ENCODE measurements at regions not wholly inside any gene's neighbourhood (a gene's known extent, or its start where the extent isn't known, plus 50 kb on each side); places are given as distances from the start of the nearest gene placed in this dataset.

GRCh38 chr4:187178587-187178986 lies 454.9 kb upstream of the FAT1 start:
- Mint-ChIP-seq H3K36me3 (ENCODE audit: low read depth) (no peaks in the 10 kb centered on the region), H3K4me3 (ENCODE audit: low read depth) (no peak overlapping the region), H3K27me3 (ENCODE audit: low read depth) (no peaks in the 10 kb centered on the region), H3K27ac (no peak overlapping the region), H3K4me1 (ENCODE audit: low read depth) (no peaks in the 10 kb centered on the region), H3K9me3 (peaks cover 20% of the 10 kb centered on the region)
- intact Hi-C loops (cut with micrococcal nuclease): no loop called here
- no peak for DNase-seq (ENCODE audit: low spot score)

- Mint-ChIP-seq H3K9me3 (peaks cover 13% of the 10 kb centered on the region), H3K27ac (no peak overlapping the region)
- intact Hi-C loops (cut with micrococcal nuclease): no loop called here
These were observed 455.7 kb upstream of the FAT1 start for GRCh38 chr4:187179086-187180058.

GRCh38 chr4:187181054-187181453 lies 457.4 kb upstream of the FAT1 start:
- Mint-ChIP-seq H3K36me3 (ENCODE audit: low read depth) (no peaks in the 10 kb centered on the region), H3K4me3 (ENCODE audit: low read depth) (no peak overlapping the region), H3K4me1 (ENCODE audit: low read depth) (no peaks in the 10 kb centered on the region), H3K27ac (no peak overlapping the region), H3K27me3 (ENCODE audit: low read depth) (no peaks in the 10 kb centered on the region), H3K9me3 (peaks cover 10% of the 10 kb centered on the region)
- intact Hi-C loops (cut with micrococcal nuclease): no loop called here
- DNase-seq (ENCODE audit: low spot score): no peak

More at GRCh38 chr4:187179086-187180058, 455.7 kb upstream of the FAT1 start:
- Mint-ChIP-seq H3K36me3 (ENCODE audit: low read depth) (no peaks in the 10 kb centered on the region), H3K27me3 (ENCODE audit: low read depth) (no peaks in the 10 kb centered on the region), H3K4me3 (ENCODE audit: low read depth) (no peak overlapping the region), H3K4me1 (ENCODE audit: low read depth) (no peaks in the 10 kb centered on the region)
- no peak for DNase-seq (ENCODE audit: low spot score)

- intact Hi-C loops (cut with micrococcal nuclease): no loop called here
- H3K9me3 Mint-ChIP-seq: peaks cover 20% of the 10 kb centered on the region
- no peak for DNase-seq (ENCODE audit: low spot score)
- H3K36me3 Mint-ChIP-seq (ENCODE audit: low read depth): no peaks in the 10 kb centered on the region
- H3K27me3 Mint-ChIP-seq (ENCODE audit: low read depth): no peaks in the 10 kb centered on the region
- H3K4me1 Mint-ChIP-seq (ENCODE audit: low read depth): no peaks in the 10 kb centered on the region
- no peak overlapping the region for H3K4me3 Mint-ChIP-seq (ENCODE audit: low read depth)
- H3K27ac Mint-ChIP-seq: no peak overlapping the region
These were observed 459.7 kb upstream of the FAT1 start for GRCh38 chr4:187183346-187183745.

- no peak for DNase-seq (ENCODE audit: low spot score)
- no peak overlapping the region for H3K27ac Mint-ChIP-seq
- intact Hi-C loops (cut with micrococcal nuclease): no loop called here
- no peaks in the 10 kb centered on the region for H3K36me3 Mint-ChIP-seq (ENCODE audit: low read depth)
- no peaks in the 10 kb centered on the region for H3K27me3 Mint-ChIP-seq (ENCODE audit: low read depth)
- no peaks in the 10 kb centered on the region for H3K4me1 Mint-ChIP-seq (ENCODE audit: low read depth)
- peaks cover 21% of the 10 kb centered on the region for H3K9me3 Mint-ChIP-seq
- H3K4me3 Mint-ChIP-seq (ENCODE audit: low read depth): no peak overlapping the region
These were observed 460.2 kb upstream of the FAT1 start for GRCh38 chr4:187183826-187184225.

GRCh38 chr4:187184508-187184907 lies 460.9 kb upstream of the FAT1 start:
- Mint-ChIP-seq H3K9me3 (peaks cover 25% of the 10 kb centered on the region), H3K36me3 (ENCODE audit: low read depth) (no peaks in the 10 kb centered on the region), H3K27ac (no peak overlapping the region), H3K4me3 (ENCODE audit: low read depth) (no peak overlapping the region), H3K4me1 (ENCODE audit: low read depth) (no peaks in the 10 kb centered on the region), H3K27me3 (ENCODE audit: low read depth) (no peaks in the 10 kb centered on the region)
- intact Hi-C loops (cut with micrococcal nuclease): no loop called here
- no peak for DNase-seq (ENCODE audit: low spot score)

- Mint-ChIP-seq H3K27me3 (ENCODE audit: low read depth) (no peaks in the 10 kb centered on the region), H3K9me3 (peaks cover 29% of the 10 kb centered on the region), H3K27ac (no peak overlapping the region), H3K4me1 (ENCODE audit: low read depth) (no peaks in the 10 kb centered on the region), H3K36me3 (ENCODE audit: low read depth) (no peaks in the 10 kb centered on the region), H3K4me3 (ENCODE audit: low read depth) (no peak overlapping the region)
- DNase-seq (ENCODE audit: low spot score): no peak
- intact Hi-C loops (cut with micrococcal nuclease): no loop called here
These were observed 464.5 kb upstream of the FAT1 start for GRCh38 chr4:187188118-187188517.

- Mint-ChIP-seq H3K4me1 (ENCODE audit: low read depth) (no peaks in the 10 kb centered on the region), H3K4me3 (ENCODE audit: low read depth) (no peak overlapping the region), H3K9me3 (peaks cover 25% of the 10 kb centered on the region), H3K27me3 (ENCODE audit: low read depth) (no peaks in the 10 kb centered on the region), H3K36me3 (ENCODE audit: low read depth) (no peaks in the 10 kb centered on the region), H3K27ac (no peak overlapping the region)
- intact Hi-C loops (cut with micrococcal nuclease): no loop called here
- DNase-seq (ENCODE audit: low spot score): no peak
These were observed 465.1 kb upstream of the FAT1 start for GRCh38 chr4:187188741-187189140.

GRCh38 chr4:187190390-187190789 lies 466.7 kb upstream of the FAT1 start:
- no peaks in the 10 kb centered on the region for H3K36me3 Mint-ChIP-seq (ENCODE audit: low read depth)
- intact Hi-C loops (cut with micrococcal nuclease): no loop called here
- H3K27ac Mint-ChIP-seq: no peak overlapping the region
- H3K27me3 Mint-ChIP-seq (ENCODE audit: low read depth): no peaks in the 10 kb centered on the region
- peaks cover 29% of the 10 kb centered on the region for H3K9me3 Mint-ChIP-seq
- no peak for DNase-seq (ENCODE audit: low spot score)
- H3K4me1 Mint-ChIP-seq (ENCODE audit: low read depth): no peaks in the 10 kb centered on the region
- no peak overlapping the region for H3K4me3 Mint-ChIP-seq (ENCODE audit: low read depth)

GRCh38 chr4:187191676-187192075 lies 468.0 kb upstream of the FAT1 start:
- H3K4me3 Mint-ChIP-seq (ENCODE audit: low read depth): no peak overlapping the region
- intact Hi-C loops (cut with micrococcal nuclease): no loop called here
- no peaks in the 10 kb centered on the region for H3K27me3 Mint-ChIP-seq (ENCODE audit: low read depth)
- no peak for DNase-seq (ENCODE audit: low spot score)
- no peaks in the 10 kb centered on the region for H3K36me3 Mint-ChIP-seq (ENCODE audit: low read depth)
- H3K9me3 Mint-ChIP-seq: peaks cover 29% of the 10 kb centered on the region
- H3K4me1 Mint-ChIP-seq (ENCODE audit: low read depth): no peaks in the 10 kb centered on the region
- no peak overlapping the region for H3K27ac Mint-ChIP-seq

- H3K27me3 Mint-ChIP-seq (ENCODE audit: low read depth): no peaks in the 10 kb centered on the region
- intact Hi-C loops (cut with micrococcal nuclease): no loop called here
- H3K4me3 Mint-ChIP-seq (ENCODE audit: low read depth): no peak overlapping the region
- H3K36me3 Mint-ChIP-seq (ENCODE audit: low read depth): no peaks in the 10 kb centered on the region
- no peak for DNase-seq (ENCODE audit: low spot score)
- H3K4me1 Mint-ChIP-seq (ENCODE audit: low read depth): no peaks in the 10 kb centered on the region
- H3K27ac Mint-ChIP-seq: no peak overlapping the region
- peaks cover 29% of the 10 kb centered on the region for H3K9me3 Mint-ChIP-seq
These were observed 468.6 kb upstream of the FAT1 start for GRCh38 chr4:187192266-187192665.

- Mint-ChIP-seq H3K36me3 (ENCODE audit: low read depth) (no peaks in the 10 kb centered on the region), H3K4me3 (ENCODE audit: low read depth) (no peak overlapping the region), H3K27me3 (ENCODE audit: low read depth) (no peaks in the 10 kb centered on the region), H3K9me3 (peaks cover 22% of the 10 kb centered on the region), H3K4me1 (ENCODE audit: low read depth) (no peaks in the 10 kb centered on the region), H3K27ac (no peak overlapping the region)
- DNase-seq (ENCODE audit: low spot score): no peak
- intact Hi-C loops (cut with micrococcal nuclease): no loop called here
These were observed 469.5 kb upstream of the FAT1 start for GRCh38 chr4:187193141-187193540.

- no peaks in the 10 kb centered on the region for H3K27me3 Mint-ChIP-seq (ENCODE audit: low read depth)
- intact Hi-C loops (cut with micrococcal nuclease): no loop called here
- no peak for DNase-seq (ENCODE audit: low spot score)
- H3K4me1 Mint-ChIP-seq (ENCODE audit: low read depth): no peaks in the 10 kb centered on the region
- peaks cover 16% of the 10 kb centered on the region for H3K9me3 Mint-ChIP-seq
- H3K4me3 Mint-ChIP-seq (ENCODE audit: low read depth): no peak overlapping the region
- H3K36me3 Mint-ChIP-seq (ENCODE audit: low read depth): no peaks in the 10 kb centered on the region
- H3K27ac Mint-ChIP-seq: no peak overlapping the region
These were observed 480.8 kb upstream of the FAT1 start for GRCh38 chr4:187204389-187204918.

All from activated T-helper 2 cell treated with anti-CD3 and anti-CD28 coated beads, Interferon-gamma antibody, Interleukin-2, Interleukin-4, amounts not matched to agents 10 μg/mL and 5 μg/mL and 100 μg/mL, durations not matched to agents 14 hours and 24 hours and 36 hours (primary cell).